Fibroblast of villous mesenchyme (primary cell): ENCODE measurements at regions not wholly inside any gene's neighbourhood (a gene's known extent, or its start where the extent isn't known, plus 50 kb on each side); places are given as distances from the start of the nearest gene placed in this dataset.

Source experiments
- DNase-seq: peaks from one replicate; pipeline ENCODE4 v3.0.0-alpha.2; 2010; ENCODE audit warnings: low read depth
- H3K4me3 ChIP-seq: 2 replicates; pipeline ENCODE4 v1.5.1; 2011; ENCODE audit warnings: low read depth, mild to moderate bottlenecking, low read length
- TF ChIP-seq, protein P1 (sequence below): IDR thresholded peaks from 2 replicates; pipeline ENCODE4 v1.5.1; 2012; ENCODE audit warnings: low read depth, mild to moderate bottlenecking, low read length; ENCODE audit not compliant: insufficient read depth

DNA sequence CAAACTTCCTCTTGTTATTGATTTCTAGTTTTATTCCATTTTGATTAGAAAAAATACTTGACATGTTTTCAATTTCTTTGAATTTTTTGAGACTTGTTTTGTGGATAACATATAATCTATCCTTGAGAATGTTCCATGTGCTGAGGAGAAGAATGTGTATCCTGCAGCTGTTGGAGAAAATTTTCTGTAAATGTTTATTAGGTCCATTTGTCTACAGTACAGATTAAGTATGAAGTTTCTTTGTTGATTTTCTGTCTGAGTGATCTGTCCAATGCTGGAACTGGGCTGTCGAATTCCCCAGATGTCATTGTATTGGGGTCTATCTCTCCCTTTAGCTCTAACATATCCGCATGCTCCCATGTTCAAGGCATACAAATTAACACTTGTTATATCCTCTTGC, 251.2 kb downstream of the CSNK1G3 start:
- H3K4me3 ChIP-seq = no peak overlapping the region
- no peak for DNase-seq
- TF ChIP-seq, protein P1, sequence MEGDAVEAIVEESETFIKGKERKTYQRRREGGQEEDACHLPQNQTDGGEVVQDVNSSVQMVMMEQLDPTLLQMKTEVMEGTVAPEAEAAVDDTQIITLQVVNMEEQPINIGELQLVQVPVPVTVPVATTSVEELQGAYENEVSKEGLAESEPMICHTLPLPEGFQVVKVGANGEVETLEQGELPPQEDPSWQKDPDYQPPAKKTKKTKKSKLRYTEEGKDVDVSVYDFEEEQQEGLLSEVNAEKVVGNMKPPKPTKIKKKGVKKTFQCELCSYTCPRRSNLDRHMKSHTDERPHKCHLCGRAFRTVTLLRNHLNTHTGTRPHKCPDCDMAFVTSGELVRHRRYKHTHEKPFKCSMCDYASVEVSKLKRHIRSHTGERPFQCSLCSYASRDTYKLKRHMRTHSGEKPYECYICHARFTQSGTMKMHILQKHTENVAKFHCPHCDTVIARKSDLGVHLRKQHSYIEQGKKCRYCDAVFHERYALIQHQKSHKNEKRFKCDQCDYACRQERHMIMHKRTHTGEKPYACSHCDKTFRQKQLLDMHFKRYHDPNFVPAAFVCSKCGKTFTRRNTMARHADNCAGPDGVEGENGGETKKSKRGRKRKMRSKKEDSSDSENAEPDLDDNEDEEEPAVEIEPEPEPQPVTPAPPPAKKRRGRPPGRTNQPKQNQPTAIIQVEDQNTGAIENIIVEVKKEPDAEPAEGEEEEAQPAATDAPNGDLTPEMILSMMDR = no peak

GRCh38 chr5:123756816-123757215, 244.8 kb downstream of the CSNK1G3 start:
- no peak overlapping the region for H3K4me3 ChIP-seq
- TF ChIP-seq, protein P1 = no peak
- DNase-seq = no peak

- DNase-seq = no peak
- H3K4me3 ChIP-seq = no peak overlapping the region
- TF ChIP-seq, protein P1 = no peak
Observed at GRCh38 chr5:123756318-123756665, 244.3 kb downstream of the CSNK1G3 start.

- DNase-seq = peak; percentile 38
- H3K4me3 ChIP-seq = no peak overlapping the region
- TF ChIP-seq, protein P1 = no peak
Observed at GRCh38 chr5:123755653-123756317, 243.8 kb downstream of the CSNK1G3 start.

DNA sequence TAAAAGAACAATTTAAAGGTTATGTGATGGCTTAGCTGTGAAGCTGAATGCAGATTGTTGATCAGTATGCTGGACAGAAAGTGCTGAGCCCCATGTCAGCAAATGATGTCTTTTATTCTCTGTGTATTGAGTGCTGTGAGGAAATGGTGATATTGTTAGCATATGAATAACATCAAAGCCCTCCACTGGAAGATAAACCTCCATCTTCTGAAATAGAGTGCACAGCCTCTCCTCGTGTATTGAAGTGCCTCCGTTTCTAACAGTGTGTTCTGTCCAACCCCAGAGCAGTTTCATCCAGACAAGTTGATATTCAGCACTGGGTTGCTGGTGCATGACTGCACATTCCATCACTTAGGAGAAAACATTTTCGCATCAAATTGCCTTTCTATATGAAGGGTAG, 242.9 kb downstream of the CSNK1G3 start:
- H3K4me3 ChIP-seq = no peak overlapping the region

DNA sequence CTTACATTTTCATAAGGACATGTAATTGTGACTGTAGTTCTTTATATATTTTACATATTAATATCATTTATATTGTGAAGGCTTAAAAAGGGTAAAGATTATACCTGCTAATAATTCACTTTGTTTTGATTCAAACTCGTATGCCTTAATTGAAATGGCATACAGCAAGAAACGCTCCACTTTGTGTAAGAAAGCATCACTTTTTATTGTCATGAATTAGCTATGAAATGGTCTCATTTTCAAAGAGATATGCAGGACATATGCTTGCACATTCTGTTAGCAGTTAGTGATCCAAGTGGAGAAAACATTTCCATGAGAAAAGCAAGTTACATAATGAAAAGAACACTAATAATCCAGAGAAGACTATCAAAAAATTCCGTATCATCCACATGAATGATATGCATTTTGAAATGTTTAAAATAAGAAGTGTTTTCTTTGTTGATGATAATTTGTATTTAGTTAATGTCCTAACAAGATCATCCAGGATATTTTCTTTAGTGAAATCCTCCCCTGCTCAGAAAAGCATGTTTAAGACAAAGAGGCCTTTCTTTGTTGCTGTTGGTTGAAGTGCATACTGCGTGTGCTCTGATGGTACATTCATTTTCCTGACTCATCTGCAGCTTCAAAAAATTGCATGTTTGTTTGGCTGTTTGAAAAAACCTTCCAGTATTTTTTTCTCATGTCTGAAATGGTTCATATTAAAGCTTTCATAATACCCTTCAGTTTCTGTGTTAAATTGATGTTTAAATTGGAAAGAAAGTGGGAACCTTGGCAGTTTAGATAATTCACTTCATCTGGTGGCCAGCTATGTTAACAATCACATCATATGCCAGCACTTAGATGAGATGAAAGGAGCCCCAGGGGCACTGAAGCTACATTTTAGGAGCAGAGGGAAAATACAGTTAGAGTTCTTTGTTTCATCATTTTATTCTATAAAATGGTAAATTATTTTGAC, 242.2 kb downstream of the CSNK1G3 start:
- no peak for DNase-seq
- H3K4me3 ChIP-seq = no peak overlapping the region

More for the DNA sequence above, 242.9 kb downstream of the CSNK1G3 start:
- no peak for DNase-seq
- TF ChIP-seq, protein P1 = no peak

More for the DNA sequence above, 242.2 kb downstream of the CSNK1G3 start:
- TF ChIP-seq, protein P1 = no peak
